T-cell (primary cell): ENCODE measurements at regions not wholly inside any gene's neighbourhood (a gene's known extent, or its start where the extent isn't known, plus 50 kb on each side); places are given as distances from the start of the nearest gene placed in this dataset.

Source experiments
- ATAC-seq, 4 experiments: fragments of 200-7000 bp in 3 of 4; fragments of 150-1000 bp in 1 of 4; cut with Tn5 transposase; replicated peaks in 1 of 4; 1 replicate in 3 of 4; 2 replicates in 1 of 4; pipeline ENCODE4 v1.10.0; 2021; ENCODE audit warnings: moderate library complexity in 3 of 4, mild to moderate bottlenecking in 2 of 4, moderate number of reproducible peaks in 1 of 4
- CTCF ChIA-PET, 2 donors: fragments of 300-600 bp; sonication (Branson Sonifier 250); formaldehyde crosslinking; loops; one replicate each; lab custom pipeline; 2022; ENCODE audit warnings: antibody characterized with exemption in 2 of 2; lab: Charles Lee
- POLR2A ChIA-PET, 2 donors: fragments of 300-600 bp; sonication (Branson Sonifier 250); formaldehyde crosslinking; loops; one replicate each; lab custom pipeline; 2022; ENCODE audit warnings: antibody characterized with exemption in 2 of 2; lab: Charles Lee
- DNase-seq, 35 experiments: peaks; one replicate each; pipeline versions ENCODE4 v3.0.0 to v3.0.0-alpha.2; 2013 to 2023
- H3K27ac ChIP-seq: one replicate; pipeline ENCODE4 v1.5.1; 2013; ENCODE audit warnings: low read length
- H3K27me3 ChIP-seq, 2 experiments: replicated peaks in 1 of 2; 1 replicate in 1 of 2; 2 replicates in 1 of 2; pipeline versions ENCODE4 v1.6.1 to v1.7.0; 2013; ENCODE audit warnings: low read length in 1 of 2, mixed read lengths in 1 of 2; ENCODE audit not compliant: control insufficient read depth in 2 of 2, insufficient read depth in 2 of 2; ENCODE audit errors: extremely low read depth in 1 of 2
- H3K36me3 ChIP-seq, 2 donors: 1 replicate in 1 of 2; 2 replicates in 1 of 2; pipeline versions ENCODE4 v1.6.1 to v1.7.0; 2013; ENCODE audit warnings: low read length in 1 of 2; ENCODE audit not compliant: control insufficient read depth in 2 of 2, insufficient read depth in 1 of 2; ENCODE audit errors: extremely low read depth in 1 of 2
- H3K4me1 ChIP-seq, 2 experiments: 1 replicate in 1 of 2; 2 replicates in 1 of 2; pipeline versions ENCODE4 v1.6.1 to v1.7.0; 2013; ENCODE audit warnings: low read length in 2 of 2, mixed read lengths in 1 of 2; ENCODE audit not compliant: insufficient read depth in 2 of 2, control insufficient read depth in 1 of 2; ENCODE audit errors: extremely low read depth in 1 of 2
- H3K4me3 ChIP-seq, 2 donors: 1 replicate in 1 of 2; 2 replicates in 1 of 2; pipeline versions ENCODE4 v1.5.1 to v1.7.0; 2013; ENCODE audit warnings: mild to moderate bottlenecking in 2 of 2, low read length in 1 of 2, moderate library complexity in 1 of 2; ENCODE audit not compliant: control insufficient read depth in 1 of 2; ENCODE audit errors: extremely low read depth in 1 of 2
- H3K9me3 ChIP-seq: 2 replicates; pipeline ENCODE4 v1.7.0; 2013
- H3K27ac Mint-ChIP-seq, 2 donors: one replicate each; pipeline ENCODE4 v1.8.0; 2020 to 2021; ENCODE audit warnings: mild to moderate bottlenecking in 2 of 2, mixed read lengths in 2 of 2
- H3K27me3 Mint-ChIP-seq, 2 donors: one replicate each; pipeline ENCODE4 v1.8.0; 2021 to 2022; ENCODE audit warnings: mixed read lengths in 2 of 2
- H3K36me3 Mint-ChIP-seq: one replicate; pipeline ENCODE4 v1.8.0; 2021; ENCODE audit warnings: mixed read lengths
- H3K4me1 Mint-ChIP-seq, 3 donors: one replicate each; pipeline ENCODE4 v1.8.0; 2020 to 2022; ENCODE audit warnings: mixed read lengths in 3 of 3, mild to moderate bottlenecking in 1 of 3
- H3K4me3 Mint-ChIP-seq, 3 donors: one replicate each; pipeline ENCODE4 v1.8.0; 2020 to 2022; ENCODE audit warnings: mild to moderate bottlenecking in 3 of 3, mixed read lengths in 3 of 3, moderate library complexity in 3 of 3
- H3K9me3 Mint-ChIP-seq, 3 donors: one replicate each; pipeline ENCODE4 v1.8.0; 2020 to 2022; ENCODE audit warnings: mixed read lengths in 3 of 3
- WGBS: methylation state at CpG from one replicate; pipeline ENCODE4 v1.1.5; 2013; ENCODE audit warnings: missing lambda C conversion rate; ENCODE audit not compliant: insufficient coverage; 5-methylcytosine and 5-hydroxymethylcytosine counted together

DNA sequence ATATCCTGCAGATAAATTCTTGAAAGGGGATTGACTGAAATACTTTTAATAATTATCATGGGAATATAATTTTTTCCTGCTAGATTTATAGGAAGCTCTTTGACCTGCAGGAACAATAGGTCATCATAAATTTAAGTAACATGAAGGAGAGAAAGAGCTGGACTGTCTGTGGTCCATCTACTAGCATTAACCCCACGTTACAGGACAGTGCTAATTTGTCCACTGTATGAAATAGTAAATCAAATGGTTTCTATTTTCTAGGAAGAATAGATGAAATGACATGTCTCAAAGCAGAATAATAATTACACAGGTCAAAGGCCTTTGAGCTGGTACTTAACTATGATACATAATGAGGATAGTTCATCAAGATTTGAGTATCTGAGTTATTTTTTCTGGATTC lies 825.4 kb upstream of the CNTN5 start:
- Histone ChIP-seq H3K4me1 (no peaks in the 10 kb centered on the region), H3K4me3 (no peak overlapping the region), H3K36me3 (no peaks in the 10 kb centered on the region), H3K27ac (no peak overlapping the region), H3K9me3 (no peaks in the 10 kb centered on the region), H3K27me3 (no peaks in the 10 kb centered on the region)
- Mint-ChIP-seq H3K4me1 (no peaks in the 10 kb centered on the region), H3K9me3 (peaks cover 0 to 5% (median 2%) of the 10 kb centered on the region in 3 donors), H3K27me3 (no peaks in the 10 kb centered on the region), H3K27ac (no peak overlapping the region), H3K36me3 (no peaks in the 10 kb centered on the region), H3K4me3 (no peak overlapping the region)
- WGBS: no CpG with 5 or more reads among the region's 1 CpG
- ATAC-seq (no peak), DNase-seq (no peak)
- POLR2A ChIA-PET: no interaction called here
- CTCF ChIA-PET: no interaction called here

DNA sequence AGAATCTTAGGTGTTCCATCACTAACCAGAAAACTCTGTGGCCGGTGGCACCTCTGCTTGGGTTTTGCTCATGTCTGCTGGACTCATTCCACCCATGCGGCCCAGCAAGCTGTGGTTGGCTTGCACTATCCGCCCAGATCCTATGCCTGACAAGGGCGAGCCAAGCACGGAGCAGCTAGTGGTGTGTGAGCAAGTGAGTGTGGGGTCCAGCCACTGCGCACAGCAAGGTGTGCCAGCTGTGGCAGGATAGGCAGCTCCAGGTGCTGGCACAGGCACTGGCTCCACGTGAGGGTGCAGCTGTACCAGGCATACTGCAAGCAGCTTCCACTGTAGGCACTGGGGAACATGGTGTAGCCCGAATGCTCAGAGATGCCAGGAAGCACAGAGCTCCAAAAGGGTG lies 813.7 kb upstream of the CNTN5 start:
- H3K27me3 ChIP-seq: no peaks in the 10 kb centered on the region
- ATAC-seq (no peak), DNase-seq (no peak)
- WGBS: 94% methylated on average over 8 of the region's 8 CpGs
- no peaks in the 10 kb centered on the region for H3K27me3 Mint-ChIP-seq
- H3K4me1 Mint-ChIP-seq: no peaks in the 10 kb centered on the region
- H3K9me3 ChIP-seq: no peaks in the 10 kb centered on the region
- H3K9me3 Mint-ChIP-seq: peaks cover 14 to 20% (median 16%) of the 10 kb centered on the region in 3 donors
- ChIA-PET POLR2A (no interaction called here), CTCF (interaction anchor here in 1 of 2 donors (0.6 kb wide), 1 partner anchor 24 kb away, joined by 3 read pairs; no protein-coding TSS in a partner anchor)
- no peaks in the 10 kb centered on the region for H3K36me3 ChIP-seq
- H3K4me3 ChIP-seq: no peak overlapping the region
- no peak overlapping the region for H3K4me3 Mint-ChIP-seq
- no peaks in the 10 kb centered on the region for H3K36me3 Mint-ChIP-seq
- H3K27ac ChIP-seq: no peak overlapping the region
- H3K27ac Mint-ChIP-seq: no peak overlapping the region
- H3K4me1 ChIP-seq: no peaks in the 10 kb centered on the region

- no peak overlapping the region for H3K4me3 ChIP-seq
- DNase-seq (no peak), ATAC-seq (no peak)
- Mint-ChIP-seq H3K36me3 (no peaks in the 10 kb centered on the region), H3K27me3 (no peaks in the 10 kb centered on the region), H3K27ac (no peak overlapping the region), H3K9me3 (peaks cover 0 to 12% (median 6%) of the 10 kb centered on the region in 3 donors), H3K4me3 (no peak overlapping the region), H3K4me1 (no peaks in the 10 kb centered on the region)
- WGBS: no CpG with 5 or more reads among the region's 1 CpG
- CTCF ChIA-PET: no interaction called here
- no peaks in the 10 kb centered on the region for H3K9me3 ChIP-seq
- H3K36me3 ChIP-seq: no peaks in the 10 kb centered on the region
- no peak overlapping the region for H3K27ac ChIP-seq
- POLR2A ChIA-PET: no interaction called here
- no peaks in the 10 kb centered on the region for H3K4me1 ChIP-seq
- H3K27me3 ChIP-seq: no peaks in the 10 kb centered on the region
These were observed 793.5 kb upstream of the CNTN5 start for GRCh38 chr11:98227278-98227677.

DNA sequence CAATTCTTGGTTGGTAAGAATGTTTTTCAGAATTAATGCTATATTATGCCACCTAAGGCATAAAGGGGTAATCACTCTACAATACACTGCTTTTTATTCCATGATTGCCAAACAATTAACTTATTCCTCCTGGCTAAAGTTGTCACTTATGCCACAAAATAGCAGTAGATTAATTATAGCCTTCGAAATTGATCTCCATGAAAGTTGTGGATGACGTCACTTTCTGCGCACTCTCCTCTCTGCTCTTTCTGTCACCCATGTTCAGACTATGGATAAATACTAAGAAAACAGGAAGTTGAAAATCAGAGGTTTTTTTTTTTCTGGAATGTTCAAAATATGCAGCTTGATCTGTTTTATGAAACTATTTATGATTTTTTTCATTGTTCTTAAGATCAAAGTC lies 790.1 kb upstream of the CNTN5 start:
- no peaks in the 10 kb centered on the region for H3K4me1 ChIP-seq
- CTCF ChIA-PET: no interaction called here
- no CpG with 5 or more reads among the region's 3 CpGs for WGBS
- H3K27ac ChIP-seq: no peak overlapping the region
- H3K9me3 ChIP-seq: no peaks in the 10 kb centered on the region
- ATAC-seq: no peak
- H3K36me3 ChIP-seq: no peaks in the 10 kb centered on the region
- H3K27me3 Mint-ChIP-seq: no peaks in the 10 kb centered on the region
- peaks cover 0 to 10% (median 3%) of the 10 kb centered on the region in 3 donors for H3K9me3 Mint-ChIP-seq
- H3K27me3 ChIP-seq: no peaks in the 10 kb centered on the region
- DNase-seq: no peak
- H3K27ac Mint-ChIP-seq: no peak overlapping the region
- POLR2A ChIA-PET: no interaction called here
- H3K4me1 Mint-ChIP-seq: no peaks in the 10 kb centered on the region
- no peak overlapping the region for H3K4me3 Mint-ChIP-seq
- H3K4me3 ChIP-seq: no peak overlapping the region
- no peaks in the 10 kb centered on the region for H3K36me3 Mint-ChIP-seq

GRCh38 chr11:98234698-98235097 lies 786.1 kb upstream of the CNTN5 start:
- no peaks in the 10 kb centered on the region for H3K9me3 ChIP-seq
- no CpG with 5 or more reads among the region's 2 CpGs for WGBS
- ChIA-PET POLR2A (no interaction called here), CTCF (no interaction called here)
- no peaks in the 10 kb centered on the region for H3K4me1 ChIP-seq
- no peak overlapping the region for H3K4me3 ChIP-seq
- H3K36me3 ChIP-seq: no peaks in the 10 kb centered on the region
- H3K4me1 Mint-ChIP-seq: no peaks in the 10 kb centered on the region
- H3K27ac ChIP-seq: no peak overlapping the region
- no peaks in the 10 kb centered on the region for H3K36me3 Mint-ChIP-seq
- no peak for ATAC-seq
- H3K27me3 Mint-ChIP-seq: no peaks in the 10 kb centered on the region
- H3K9me3 Mint-ChIP-seq: peaks cover 0 to 15% (median under 1%) of the 10 kb centered on the region in 3 donors
- H3K4me3 Mint-ChIP-seq: no peak overlapping the region
- H3K27me3 ChIP-seq: no peaks in the 10 kb centered on the region
- no peak overlapping the region for H3K27ac Mint-ChIP-seq
- DNase-seq: no peak

GRCh38 chr11:98243897-98244296 lies 776.9 kb upstream of the CNTN5 start:
- Mint-ChIP-seq H3K9me3 (peaks cover 6 to 27% (median 11%) of the 10 kb centered on the region in 3 donors), H3K4me1 (no peaks in the 10 kb centered on the region), H3K36me3 (no peaks in the 10 kb centered on the region), H3K27ac (no peak overlapping the region), H3K4me3 (no peak overlapping the region), H3K27me3 (no peaks in the 10 kb centered on the region)
- Histone ChIP-seq H3K9me3 (no peaks in the 10 kb centered on the region), H3K4me1 (no peaks in the 10 kb centered on the region), H3K36me3 (no peaks in the 10 kb centered on the region), H3K27ac (no peak overlapping the region), H3K4me3 (no peak overlapping the region), H3K27me3 (no peaks in the 10 kb centered on the region)
- ChIA-PET POLR2A (no interaction called here), CTCF (no interaction called here)
- ATAC-seq (no peak), DNase-seq (no peak)
- WGBS: 71% methylated on average over 2 of the region's 6 CpGs

DNA sequence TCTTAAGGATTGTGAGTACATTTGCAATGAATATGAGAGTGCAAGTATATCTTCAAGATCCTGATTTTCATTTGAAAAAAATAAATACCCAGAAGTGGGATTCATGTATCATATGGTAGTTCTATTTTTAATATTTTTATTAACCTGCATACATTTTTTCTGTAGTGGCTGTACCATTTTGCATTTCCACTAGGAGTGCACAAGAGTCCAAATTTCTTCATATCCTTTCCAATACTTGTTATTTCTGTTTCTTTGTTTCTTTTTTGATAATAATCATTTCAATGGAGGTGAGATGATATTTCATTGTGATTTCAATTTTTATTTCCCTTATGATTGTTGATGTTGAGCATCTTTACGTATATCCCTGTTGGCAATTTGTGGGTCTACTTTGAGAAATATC lies 759.8 kb upstream of the CNTN5 start:
- ChIA-PET POLR2A (no interaction called here), CTCF (no interaction called here)
- DNase-seq (no peak), ATAC-seq (no peak)
- Histone ChIP-seq H3K4me3 (no peak overlapping the region), H3K27ac (no peak overlapping the region), H3K4me1 (no peaks in the 10 kb centered on the region), H3K9me3 (no peaks in the 10 kb centered on the region), H3K27me3 (no peaks in the 10 kb centered on the region), H3K36me3 (no peaks in the 10 kb centered on the region)
- Mint-ChIP-seq H3K36me3 (no peaks in the 10 kb centered on the region), H3K9me3 (peaks cover 6 to 42% (median 8%) of the 10 kb centered on the region in 3 donors), H3K4me3 (no peak overlapping the region), H3K4me1 (no peaks in the 10 kb centered on the region), H3K27me3 (no peaks in the 10 kb centered on the region), H3K27ac (no peak overlapping the region)
- WGBS: no CpG with 5 or more reads among the region's 1 CpG
